T-cell (primary cell): ENCODE measurements at regions not wholly inside any gene's neighbourhood (a gene's known extent, or its start where the extent isn't known, plus 50 kb on each side); places are given as distances from the start of the nearest gene placed in this dataset.

Source experiments
- ATAC-seq, 4 experiments: fragments of 200-7000 bp in 3 of 4; fragments of 150-1000 bp in 1 of 4; cut with Tn5 transposase; replicated peaks in 1 of 4; 1 replicate in 3 of 4; 2 replicates in 1 of 4; pipeline ENCODE4 v1.10.0; 2021; ENCODE audit warnings: moderate library complexity in 3 of 4, mild to moderate bottlenecking in 2 of 4, moderate number of reproducible peaks in 1 of 4
- CTCF ChIA-PET, 2 donors: fragments of 300-600 bp; sonication (Branson Sonifier 250); formaldehyde crosslinking; loops; one replicate each; lab custom pipeline; 2022; ENCODE audit warnings: antibody characterized with exemption in 2 of 2; lab: Charles Lee
- POLR2A ChIA-PET, 2 donors: fragments of 300-600 bp; sonication (Branson Sonifier 250); formaldehyde crosslinking; loops; one replicate each; lab custom pipeline; 2022; ENCODE audit warnings: antibody characterized with exemption in 2 of 2; lab: Charles Lee
- DNase-seq, 35 experiments: peaks; one replicate each; pipeline versions ENCODE4 v3.0.0 to v3.0.0-alpha.2; 2013 to 2023
- H3K27ac ChIP-seq: one replicate; pipeline ENCODE4 v1.5.1; 2013; ENCODE audit warnings: low read length
- H3K27me3 ChIP-seq, 2 experiments: replicated peaks in 1 of 2; 1 replicate in 1 of 2; 2 replicates in 1 of 2; pipeline versions ENCODE4 v1.6.1 to v1.7.0; 2013; ENCODE audit warnings: low read length in 1 of 2, mixed read lengths in 1 of 2; ENCODE audit not compliant: control insufficient read depth in 2 of 2, insufficient read depth in 2 of 2; ENCODE audit errors: extremely low read depth in 1 of 2
- H3K36me3 ChIP-seq, 2 donors: 1 replicate in 1 of 2; 2 replicates in 1 of 2; pipeline versions ENCODE4 v1.6.1 to v1.7.0; 2013; ENCODE audit warnings: low read length in 1 of 2; ENCODE audit not compliant: control insufficient read depth in 2 of 2, insufficient read depth in 1 of 2; ENCODE audit errors: extremely low read depth in 1 of 2
- H3K4me1 ChIP-seq, 2 experiments: 1 replicate in 1 of 2; 2 replicates in 1 of 2; pipeline versions ENCODE4 v1.6.1 to v1.7.0; 2013; ENCODE audit warnings: low read length in 2 of 2, mixed read lengths in 1 of 2; ENCODE audit not compliant: insufficient read depth in 2 of 2, control insufficient read depth in 1 of 2; ENCODE audit errors: extremely low read depth in 1 of 2
- H3K4me3 ChIP-seq, 2 donors: 1 replicate in 1 of 2; 2 replicates in 1 of 2; pipeline versions ENCODE4 v1.5.1 to v1.7.0; 2013; ENCODE audit warnings: mild to moderate bottlenecking in 2 of 2, low read length in 1 of 2, moderate library complexity in 1 of 2; ENCODE audit not compliant: control insufficient read depth in 1 of 2; ENCODE audit errors: extremely low read depth in 1 of 2
- H3K9me3 ChIP-seq: 2 replicates; pipeline ENCODE4 v1.7.0; 2013
- H3K27ac Mint-ChIP-seq, 2 donors: one replicate each; pipeline ENCODE4 v1.8.0; 2020 to 2021; ENCODE audit warnings: mild to moderate bottlenecking in 2 of 2, mixed read lengths in 2 of 2
- H3K27me3 Mint-ChIP-seq, 2 donors: one replicate each; pipeline ENCODE4 v1.8.0; 2021 to 2022; ENCODE audit warnings: mixed read lengths in 2 of 2
- H3K36me3 Mint-ChIP-seq: one replicate; pipeline ENCODE4 v1.8.0; 2021; ENCODE audit warnings: mixed read lengths
- H3K4me1 Mint-ChIP-seq, 3 donors: one replicate each; pipeline ENCODE4 v1.8.0; 2020 to 2022; ENCODE audit warnings: mixed read lengths in 3 of 3, mild to moderate bottlenecking in 1 of 3
- H3K4me3 Mint-ChIP-seq, 3 donors: one replicate each; pipeline ENCODE4 v1.8.0; 2020 to 2022; ENCODE audit warnings: mild to moderate bottlenecking in 3 of 3, mixed read lengths in 3 of 3, moderate library complexity in 3 of 3
- H3K9me3 Mint-ChIP-seq, 3 donors: one replicate each; pipeline ENCODE4 v1.8.0; 2020 to 2022; ENCODE audit warnings: mixed read lengths in 3 of 3
- WGBS: methylation state at CpG from one replicate; pipeline ENCODE4 v1.1.5; 2013; ENCODE audit warnings: missing lambda C conversion rate; ENCODE audit not compliant: insufficient coverage; 5-methylcytosine and 5-hydroxymethylcytosine counted together

DNA sequence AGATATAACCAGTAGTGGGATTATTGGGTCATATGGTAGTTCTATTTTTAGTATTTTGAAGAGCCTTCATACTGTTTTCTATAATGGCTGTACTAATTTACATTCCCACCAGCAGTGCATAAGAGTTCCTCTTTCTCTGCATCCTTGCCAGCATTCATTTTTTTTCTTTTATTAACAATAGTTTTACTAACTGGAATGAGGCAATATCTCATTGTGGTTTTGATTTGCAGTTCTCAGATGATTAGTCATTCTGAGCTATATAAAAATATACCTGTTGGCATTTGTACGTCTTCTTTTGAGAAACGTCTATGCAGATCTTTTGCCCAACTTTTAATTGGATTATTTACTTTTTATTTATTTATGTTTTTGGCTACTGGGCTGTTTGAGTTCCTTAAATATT, 1579.3 kb upstream of the CDH6 start:
- Mint-ChIP-seq H3K9me3 (peaks cover 20 to 42% (median 29%) of the 10 kb centered on the region in 3 donors), H3K4me1 (no peaks in the 10 kb centered on the region), H3K4me3 (no peak overlapping the region), H3K36me3 (no peaks in the 10 kb centered on the region), H3K27me3 (no peaks in the 10 kb centered on the region), H3K27ac (no peak overlapping the region)
- ATAC-seq (no peak), DNase-seq (no peak)
- WGBS, result no CpG with 5 or more reads among the region's 2 CpGs
- no peaks in the 10 kb centered on the region for H3K27me3 ChIP-seq
- ChIA-PET CTCF (no interaction called here), POLR2A (no interaction called here)
- no peak overlapping the region for H3K4me3 ChIP-seq
- H3K4me1 ChIP-seq, result no peaks in the 10 kb centered on the region
- H3K9me3 ChIP-seq, result peaks cover 3% of the 10 kb centered on the region
- H3K27ac ChIP-seq, result no peak overlapping the region
- no peaks in the 10 kb centered on the region for H3K36me3 ChIP-seq

DNA sequence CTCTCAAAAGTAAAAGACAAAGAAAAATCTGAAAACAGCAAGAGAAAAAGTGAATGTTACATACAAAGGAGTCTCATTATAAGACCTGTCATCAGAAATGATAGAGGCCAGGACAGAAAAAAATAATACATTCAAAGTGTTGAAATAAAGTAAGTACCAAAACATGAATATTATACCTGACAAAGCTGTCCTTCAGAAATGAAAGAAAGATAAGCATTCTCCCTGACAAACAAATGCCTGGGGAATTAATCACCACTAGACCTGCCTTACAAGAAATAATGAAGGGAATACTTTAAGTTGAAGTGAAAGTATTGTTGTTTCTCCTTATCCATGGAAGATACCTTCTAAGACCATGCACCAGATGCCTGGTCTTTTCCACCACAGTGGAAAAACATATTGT, 1605.2 kb upstream of the CDH6 start:
- CTCF ChIA-PET, result no interaction called here
- Histone ChIP-seq H3K36me3 (no peaks in the 10 kb centered on the region), H3K4me3 (no peak overlapping the region), H3K4me1 (no peaks in the 10 kb centered on the region), H3K9me3 (peaks cover 3% of the 10 kb centered on the region), H3K27ac (no peak overlapping the region), H3K27me3 (no peaks in the 10 kb centered on the region)
- Mint-ChIP-seq H3K4me1 (no peaks in the 10 kb centered on the region), H3K9me3 (peaks cover 8 to 22% (median 19%) of the 10 kb centered on the region in 3 donors), H3K27me3 (no peaks in the 10 kb centered on the region), H3K36me3 (no peaks in the 10 kb centered on the region), H3K27ac (no peak overlapping the region), H3K4me3 (no peak overlapping the region)
- ATAC-seq (no peak), DNase-seq (no peak)
- POLR2A ChIA-PET, result no interaction called here

DNA sequence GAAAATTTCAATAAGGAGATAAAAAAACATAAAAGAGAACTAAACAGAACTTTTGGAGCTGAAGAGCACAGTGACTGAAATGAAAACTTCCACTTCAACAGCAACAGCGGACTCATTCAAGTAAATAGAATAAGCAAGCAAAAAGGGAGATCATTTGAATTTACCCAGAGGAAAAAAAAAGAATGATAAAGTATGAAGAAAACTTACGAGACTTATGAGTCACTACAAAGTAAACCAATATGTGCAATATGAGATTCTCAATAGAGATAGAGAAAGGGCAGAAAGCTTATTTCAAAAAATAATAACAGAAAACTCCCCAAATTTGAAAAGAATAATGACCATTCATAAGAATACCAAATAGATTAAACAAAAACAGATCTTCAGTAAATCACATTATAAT, 1605.7 kb upstream of the CDH6 start:
- H3K9me3 ChIP-seq, result peaks cover 3% of the 10 kb centered on the region
- no peak for DNase-seq
- CTCF ChIA-PET, result no interaction called here

GRCh38 chr5:29568028-29568427, 1625.5 kb upstream of the CDH6 start:
- POLR2A ChIA-PET, result no interaction called here
- DNase-seq (no peak), ATAC-seq (no peak)
- H3K4me1 Mint-ChIP-seq, result no peaks in the 10 kb centered on the region
- H3K27ac ChIP-seq, result no peak overlapping the region
- peaks cover 7% of the 10 kb centered on the region for H3K9me3 ChIP-seq
- no peak overlapping the region for H3K4me3 Mint-ChIP-seq
- H3K4me3 ChIP-seq, result no peak overlapping the region
- peaks cover under 1 to 23% (median 7%) of the 10 kb centered on the region in 3 donors for H3K9me3 Mint-ChIP-seq
- no peaks in the 10 kb centered on the region for H3K4me1 ChIP-seq
- CTCF ChIA-PET, result no interaction called here
- WGBS, result no CpG with 5 or more reads among the region's 2 CpGs
- H3K36me3 Mint-ChIP-seq, result no peaks in the 10 kb centered on the region
- no peaks in the 10 kb centered on the region for H3K27me3 ChIP-seq
- H3K27ac Mint-ChIP-seq, result no peak overlapping the region
- no peaks in the 10 kb centered on the region for H3K36me3 ChIP-seq
- no peaks in the 10 kb centered on the region for H3K27me3 Mint-ChIP-seq

More for the DNA sequence above, 1605.7 kb upstream of the CDH6 start:
- POLR2A ChIA-PET, result no interaction called here
- Mint-ChIP-seq H3K4me3 (no peak overlapping the region), H3K4me1 (no peaks in the 10 kb centered on the region), H3K9me3 (peaks cover 8 to 22% (median 20%) of the 10 kb centered on the region in 3 donors), H3K27ac (no peak overlapping the region), H3K36me3 (no peaks in the 10 kb centered on the region), H3K27me3 (no peaks in the 10 kb centered on the region)
- Histone ChIP-seq H3K27me3 (no peaks in the 10 kb centered on the region), H3K4me1 (no peaks in the 10 kb centered on the region), H3K4me3 (no peak overlapping the region), H3K27ac (no peak overlapping the region), H3K36me3 (no peaks in the 10 kb centered on the region)
- WGBS, result no CpG with 5 or more reads among the region's 2 CpGs
- ATAC-seq, result no peak

- no peaks in the 10 kb centered on the region for H3K4me1 Mint-ChIP-seq
- no peaks in the 10 kb centered on the region for H3K36me3 Mint-ChIP-seq
- ChIA-PET CTCF (interaction anchor here in 1 of 2 donors (0.6 kb wide), 1 partner anchor 10 kb away, joined by 4 read pairs; no protein-coding TSS in a partner anchor), POLR2A (no interaction called here)
- ATAC-seq (no peak), DNase-seq (no peak)
- no peaks in the 10 kb centered on the region for H3K36me3 ChIP-seq
- WGBS, result 75% methylated on average over 2 of the region's 4 CpGs
- H3K4me1 ChIP-seq, result no peaks in the 10 kb centered on the region
- no peaks in the 10 kb centered on the region for H3K27me3 ChIP-seq
- H3K4me3 Mint-ChIP-seq, result no peak overlapping the region
- peaks cover 8% of the 10 kb centered on the region for H3K9me3 ChIP-seq
- peaks cover 0 to 5% (median 4%) of the 10 kb centered on the region in 3 donors for H3K9me3 Mint-ChIP-seq
- H3K27ac ChIP-seq, result no peak overlapping the region
- no peaks in the 10 kb centered on the region for H3K27me3 Mint-ChIP-seq
- H3K27ac Mint-ChIP-seq, result no peak overlapping the region
- no peak overlapping the region for H3K4me3 ChIP-seq
These were observed 1631.9 kb upstream of the CDH6 start for GRCh38 chr5:29561564-29561963.

DNA sequence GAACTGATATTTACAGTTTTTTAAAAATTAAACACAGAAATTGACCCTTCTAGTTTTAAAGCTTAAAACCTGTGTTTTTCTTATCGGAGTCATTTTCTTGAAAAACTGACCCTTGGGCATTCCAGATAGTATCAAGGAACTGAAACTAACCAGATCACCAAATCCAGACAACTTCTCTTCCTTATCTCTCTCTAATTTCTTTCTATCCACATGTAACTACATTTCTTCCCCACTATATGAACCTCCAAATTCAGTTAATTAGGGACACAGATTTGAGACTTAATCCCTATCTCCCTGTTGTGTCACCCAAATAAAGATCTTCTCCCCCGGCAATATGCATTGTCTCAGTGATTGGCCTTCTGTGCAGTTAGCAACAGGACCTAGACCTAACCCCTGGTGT, 1643.0 kb upstream of the CDH6 start:
- peaks cover 17 to 27% (median 18%) of the 10 kb centered on the region in 3 donors for H3K9me3 Mint-ChIP-seq

DNA sequence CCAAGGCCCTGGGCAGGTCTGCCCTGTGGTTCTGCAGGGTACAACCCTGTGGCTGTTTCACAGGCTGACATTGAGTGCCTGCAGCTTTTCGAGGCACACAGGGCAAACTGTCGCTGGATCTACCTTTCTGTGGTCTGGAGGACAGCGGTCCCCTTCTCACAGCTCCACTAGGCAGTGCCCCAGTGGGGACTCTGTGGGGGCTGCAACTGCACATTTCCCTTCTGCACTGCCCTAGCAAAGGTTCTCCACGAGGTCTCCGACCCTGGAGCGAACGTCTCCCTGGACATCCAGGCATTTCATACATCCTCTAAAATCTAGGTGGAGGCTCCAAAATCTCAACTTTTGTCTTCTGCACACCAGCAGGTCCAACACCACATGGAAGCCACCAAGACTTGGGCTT, 1645.2 kb upstream of the CDH6 start:
- no peaks in the 10 kb centered on the region for H3K4me1 ChIP-seq
- DNase-seq (no peak), ATAC-seq (no peak)
- Mint-ChIP-seq H3K27me3 (no peaks in the 10 kb centered on the region), H3K4me3 (no peak overlapping the region), H3K27ac (no peak overlapping the region), H3K36me3 (no peaks in the 10 kb centered on the region), H3K4me1 (no peaks in the 10 kb centered on the region), H3K9me3 (peaks cover 16 to 17% (median 16%) of the 10 kb centered on the region in 3 donors)
- H3K4me3 ChIP-seq, result no peak overlapping the region
- H3K9me3 ChIP-seq, result no peaks in the 10 kb centered on the region
- WGBS, result 73% methylated on average over 6 of the region's 7 CpGs
- H3K27me3 ChIP-seq, result no peaks in the 10 kb centered on the region
- ChIA-PET POLR2A (no interaction called here), CTCF (no interaction called here)
- H3K36me3 ChIP-seq, result no peaks in the 10 kb centered on the region
- no peak overlapping the region for H3K27ac ChIP-seq

More for the DNA sequence above, 1643.0 kb upstream of the CDH6 start:
- 91% methylated on average over 2 of the region's 2 CpGs for WGBS
- POLR2A ChIA-PET, result no interaction called here
- no peaks in the 10 kb centered on the region for H3K36me3 ChIP-seq
- Mint-ChIP-seq H3K27ac (no peak overlapping the region), H3K36me3 (no peaks in the 10 kb centered on the region), H3K4me3 (no peak overlapping the region), H3K27me3 (no peaks in the 10 kb centered on the region), H3K4me1 (no peaks in the 10 kb centered on the region)
- DNase-seq (no peak), ATAC-seq (no peak)
- no peaks in the 10 kb centered on the region for H3K27me3 ChIP-seq
- H3K27ac ChIP-seq, result no peak overlapping the region
- CTCF ChIA-PET, result no interaction called here
- H3K4me1 ChIP-seq, result no peaks in the 10 kb centered on the region
- peaks cover 2% of the 10 kb centered on the region for H3K9me3 ChIP-seq
- no peak overlapping the region for H3K4me3 ChIP-seq
